ENCODE measurements at regions not wholly inside any gene's neighbourhood (a gene's known extent, or its start where the extent isn't known, plus 50 kb on each side); places are given as distances from the start of the nearest gene placed in this dataset.
"Not testable (repeated sequence)": the region's sequence is repeated elsewhere in the genome, so short reads cannot be mapped to it uniquely, and the experiment has no call there.

DNA sequence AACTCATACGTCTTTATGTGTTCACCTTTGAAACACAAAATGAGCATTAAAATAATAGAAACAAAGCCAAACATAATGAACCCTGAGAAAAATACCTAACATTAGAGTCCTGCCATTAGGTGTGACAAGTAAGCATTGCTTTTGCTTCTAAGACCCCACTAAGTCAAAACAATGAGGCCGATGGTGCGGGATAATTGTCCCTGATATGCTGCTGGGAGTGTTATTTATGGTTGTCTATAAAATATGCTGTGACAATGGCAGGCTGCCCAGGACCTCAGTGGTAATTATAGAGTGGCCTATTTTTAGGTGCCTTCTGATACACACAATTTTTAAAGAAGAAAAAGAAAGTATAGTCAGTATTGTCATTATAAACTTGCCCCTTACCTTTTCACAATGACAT lies 1423.1 kb downstream of the AMY1C start:
- no peaks in the 10 kb centered on the region for H3K36me3 ChIP-seq (replicated peaks)
- DNase-seq (ENCODE audit: low spot score in 2 of 2), result no peak
- no peaks in the 10 kb centered on the region for H3K4me1 ChIP-seq
- no peaks in the 10 kb centered on the region for H3K9me3 ChIP-seq
- in situ Hi-C loops (cut with MboI; ENCODE audit: low sequenced_read_pairs), result no loop called here
- H3K27me3 ChIP-seq (ENCODE audit: low read depth), result no peaks in the 10 kb centered on the region
- no peak overlapping the region for H3K4me3 ChIP-seq

GRCh38 chr1:105180789-105181188 lies 1431.1 kb downstream of the AMY1C start:
- H3K36me3 ChIP-seq (replicated peaks), result no peaks in the 10 kb centered on the region
- H3K27me3 ChIP-seq (ENCODE audit: low read depth), result no peaks in the 10 kb centered on the region
- in situ Hi-C loops (cut with MboI; ENCODE audit: low sequenced_read_pairs), result no loop called here
- H3K4me3 ChIP-seq, result no peak overlapping the region
- H3K4me1 ChIP-seq, result no peaks in the 10 kb centered on the region
- no peaks in the 10 kb centered on the region for H3K9me3 ChIP-seq
- DNase-seq (ENCODE audit: low spot score in 2 of 2), result no peak

DNA sequence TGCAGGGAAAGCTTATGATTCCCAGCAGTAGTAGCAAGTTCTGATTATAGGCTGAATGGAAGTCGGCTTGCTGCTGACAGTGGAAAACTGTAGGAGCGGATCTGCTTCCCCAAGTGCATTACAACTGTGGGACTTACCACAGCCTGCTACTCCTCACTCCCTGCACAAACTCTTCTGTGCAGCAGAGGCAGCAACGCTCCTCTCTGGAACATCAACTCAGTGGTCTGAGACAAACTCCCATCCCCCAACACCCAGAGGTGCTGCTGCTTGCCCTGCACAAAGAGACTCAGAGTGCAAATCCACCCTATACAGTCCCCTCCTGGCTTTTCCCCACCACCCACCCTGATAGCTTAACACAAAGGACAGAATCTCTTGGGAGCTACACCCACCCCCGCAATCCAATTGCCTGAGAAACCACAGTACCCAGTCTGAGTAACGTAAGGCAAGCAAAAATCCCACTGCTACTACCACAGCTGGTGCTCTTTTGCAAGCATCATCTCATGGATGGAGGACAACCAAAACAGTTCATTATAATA lies 1455.2 kb downstream of the AMY1C start:
- Histone ChIP-seq H3K36me3 (replicated peaks) (no peaks in the 10 kb centered on the region), H3K27me3 (ENCODE audit: low read depth) (no peaks in the 10 kb centered on the region), H3K9me3 (no peaks in the 10 kb centered on the region), H3K4me3 (no peak overlapping the region), H3K4me1 (no peaks in the 10 kb centered on the region)
- no peak for DNase-seq (ENCODE audit: low spot score in 2 of 2)
- in situ Hi-C loops (cut with MboI; ENCODE audit: low sequenced_read_pairs), result no loop called here

- Histone ChIP-seq H3K27me3 (ENCODE audit: low read depth) (no peaks in the 10 kb centered on the region), H3K4me1 (no peaks in the 10 kb centered on the region), H3K36me3 (replicated peaks) (no peaks in the 10 kb centered on the region), H3K4me3 (no peak overlapping the region), H3K9me3 (no peaks in the 10 kb centered on the region)
- in situ Hi-C loops (cut with MboI; ENCODE audit: low sequenced_read_pairs), result no loop called here
- DNase-seq (ENCODE audit: low spot score in 2 of 2), result no peak
Measured at GRCh38 chr1:105208581-105208980, 1458.9 kb downstream of the AMY1C start.

GRCh38 chr1:105210747-105211146 lies 1461.0 kb downstream of the AMY1C start:
- no peaks in the 10 kb centered on the region for H3K36me3 ChIP-seq (replicated peaks)
- no peaks in the 10 kb centered on the region for H3K27me3 ChIP-seq (ENCODE audit: low read depth)
- H3K4me3 ChIP-seq, result no peak overlapping the region
- in situ Hi-C loops (cut with MboI; ENCODE audit: low sequenced_read_pairs), result no loop called here
- no peaks in the 10 kb centered on the region for H3K4me1 ChIP-seq
- no peak for DNase-seq (ENCODE audit: low spot score in 2 of 2)
- no peaks in the 10 kb centered on the region for H3K9me3 ChIP-seq

DNA sequence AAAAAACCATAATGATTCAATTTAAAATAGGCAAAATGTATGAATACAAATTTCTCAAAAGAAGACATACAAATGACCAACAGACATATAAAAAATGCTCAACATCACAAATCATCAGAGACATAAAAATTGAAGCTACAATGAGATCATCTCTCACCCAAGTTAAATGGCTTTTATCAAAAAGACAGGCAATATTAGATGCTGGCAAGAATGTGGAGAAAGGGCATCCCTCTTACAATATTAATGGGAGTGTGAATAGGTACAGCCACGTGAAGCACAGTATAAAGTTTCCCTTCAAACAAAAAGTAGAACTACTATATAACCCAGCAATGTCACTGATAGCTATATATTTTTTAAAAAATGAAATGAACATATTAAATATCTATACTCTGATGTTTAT lies 1481.7 kb downstream of the AMY1C start:
- Histone ChIP-seq H3K4me1 (no peaks in the 10 kb centered on the region), H3K36me3 (replicated peaks) (no peaks in the 10 kb centered on the region), H3K27me3 (ENCODE audit: low read depth) (no peaks in the 10 kb centered on the region), H3K4me3 (no peak overlapping the region), H3K9me3 (no peaks in the 10 kb centered on the region)
- no peak for DNase-seq (ENCODE audit: low spot score in 2 of 2)
- in situ Hi-C loops (cut with MboI; ENCODE audit: low sequenced_read_pairs), result no loop called here

GRCh38 chr1:105243411-105243810 lies 1493.7 kb downstream of the AMY1C start:
- Histone ChIP-seq H3K36me3 (replicated peaks) (no peaks in the 10 kb centered on the region), H3K4me1 (no peaks in the 10 kb centered on the region), H3K9me3 (no peaks in the 10 kb centered on the region; the same call in 1 of the 2 replicates), H3K4me3 (no peak overlapping the region), H3K27me3 (ENCODE audit: low read depth) (no peaks in the 10 kb centered on the region)
- in situ Hi-C loops (cut with MboI; ENCODE audit: low sequenced_read_pairs), result no loop called here
- no peak for DNase-seq (ENCODE audit: low spot score in 2 of 2)

DNA sequence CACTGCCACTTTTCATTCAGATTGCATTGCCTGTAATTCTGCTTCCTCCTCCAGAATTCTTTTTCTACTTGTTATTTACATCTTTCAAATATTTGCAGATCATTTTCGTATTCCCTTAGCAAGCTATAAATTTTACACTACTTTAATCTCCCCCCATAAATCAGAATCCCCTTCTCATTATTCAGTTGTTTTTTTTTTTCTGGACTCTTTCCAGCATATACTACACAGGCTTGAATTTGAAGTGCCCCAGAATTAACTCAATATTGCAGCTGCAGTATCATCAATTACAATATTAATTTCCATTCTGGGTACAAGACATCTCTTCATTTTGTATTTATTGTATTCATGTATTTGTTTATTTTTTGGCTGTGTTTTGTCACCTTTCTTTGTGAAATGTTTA lies 1494.3 kb downstream of the AMY1C start:
- Histone ChIP-seq H3K4me1 (no peaks in the 10 kb centered on the region), H3K4me3 (no peak overlapping the region), H3K36me3 (replicated peaks) (no peaks in the 10 kb centered on the region), H3K9me3 (no peaks in the 10 kb centered on the region; the same call in 1 of the 2 replicates), H3K27me3 (ENCODE audit: low read depth) (no peaks in the 10 kb centered on the region)
- no peak for DNase-seq (ENCODE audit: low spot score in 2 of 2)
- in situ Hi-C loops (cut with MboI; ENCODE audit: low sequenced_read_pairs), result no loop called here

- H3K9me3 ChIP-seq, result no peaks in the 10 kb centered on the region
- H3K36me3 ChIP-seq (replicated peaks), result no peaks in the 10 kb centered on the region
- H3K4me3 ChIP-seq, result no peak overlapping the region
- no peaks in the 10 kb centered on the region for H3K27me3 ChIP-seq (ENCODE audit: low read depth)
- no peaks in the 10 kb centered on the region for H3K4me1 ChIP-seq
- no peak for DNase-seq (ENCODE audit: low spot score in 2 of 2)
- in situ Hi-C loops (cut with MboI; ENCODE audit: low sequenced_read_pairs), result no loop called here
Measured at GRCh38 chr1:105254906-105255305, 1505.2 kb downstream of the AMY1C start.

GRCh38 chr1:105260001-105260400 lies 1510.3 kb downstream of the AMY1C start:
- peaks cover 2% of the 10 kb centered on the region; the same call in 1 of the 2 replicates for H3K9me3 ChIP-seq
- H3K4me3 ChIP-seq, result no peak overlapping the region
- in situ Hi-C loops (cut with MboI; ENCODE audit: low sequenced_read_pairs), result no loop called here
- no peaks in the 10 kb centered on the region for H3K4me1 ChIP-seq
- no peaks in the 10 kb centered on the region for H3K36me3 ChIP-seq (replicated peaks)
- no peaks in the 10 kb centered on the region for H3K27me3 ChIP-seq (ENCODE audit: low read depth)
- DNase-seq (ENCODE audit: low spot score in 2 of 2), result no peak

- in situ Hi-C loops (cut with MboI; ENCODE audit: low sequenced_read_pairs), result no loop called here
- Histone ChIP-seq H3K4me3 (no peak overlapping the region), H3K4me1 (no peaks in the 10 kb centered on the region), H3K9me3 (no peaks in the 10 kb centered on the region), H3K36me3 (replicated peaks) (no peaks in the 10 kb centered on the region), H3K27me3 (ENCODE audit: low read depth) (no peaks in the 10 kb centered on the region)
- DNase-seq (ENCODE audit: low spot score in 2 of 2), result no peak
Measured at GRCh38 chr1:105270966-105271365, 1521.3 kb downstream of the AMY1C start.

- H3K27me3 ChIP-seq (ENCODE audit: low read depth); DNase-seq (ENCODE audit: low spot score in 2 of 2); H3K36me3 ChIP-seq (replicated peaks); in situ Hi-C loops (cut with MboI; ENCODE audit: low sequenced_read_pairs); H3K9me3 ChIP-seq; H3K4me1 ChIP-seq; H3K4me3 ChIP-seq: not testable (repeated sequence)
Measured at GRCh38 chr1:105272376-105272775, 1522.7 kb downstream of the AMY1C start.

- Histone ChIP-seq H3K9me3 (no peaks in the 10 kb centered on the region), H3K27me3 (ENCODE audit: low read depth) (no peaks in the 10 kb centered on the region), H3K36me3 (replicated peaks) (no peaks in the 10 kb centered on the region), H3K4me1 (no peaks in the 10 kb centered on the region), H3K4me3 (no peak overlapping the region)
- in situ Hi-C loops (cut with MboI; ENCODE audit: low sequenced_read_pairs), result no loop called here
- DNase-seq (ENCODE audit: low spot score in 2 of 2), result no peak
Measured at GRCh38 chr1:105294838-105295237, 1545.1 kb downstream of the AMY1C start.

GRCh38 chr1:105310063-105310462 lies 1560.4 kb downstream of the AMY1C start:
- H3K9me3 ChIP-seq, result no peaks in the 10 kb centered on the region
- H3K27me3 ChIP-seq (ENCODE audit: low read depth), result no peaks in the 10 kb centered on the region
- H3K4me1 ChIP-seq, result no peaks in the 10 kb centered on the region
- no peak for DNase-seq (ENCODE audit: low spot score in 2 of 2)
- no peak overlapping the region for H3K4me3 ChIP-seq
- in situ Hi-C loops (cut with MboI; ENCODE audit: low sequenced_read_pairs), result no loop called here
- no peaks in the 10 kb centered on the region for H3K36me3 ChIP-seq (replicated peaks)

GRCh38 chr1:105317976-105318375 lies 1568.3 kb downstream of the AMY1C start:
- Histone ChIP-seq H3K9me3 (no peaks in the 10 kb centered on the region), H3K36me3 (replicated peaks) (no peaks in the 10 kb centered on the region), H3K27me3 (ENCODE audit: low read depth) (no peaks in the 10 kb centered on the region), H3K4me3 (no peak overlapping the region), H3K4me1 (no peaks in the 10 kb centered on the region)
- in situ Hi-C loops (cut with MboI; ENCODE audit: low sequenced_read_pairs), result no loop called here
- DNase-seq (ENCODE audit: low spot score in 2 of 2), result no peak

All from HAP-1 (cell line).